Smooth muscle cell (in vitro differentiated cells): ENCODE measurements at regions not wholly inside any gene's neighbourhood (a gene's known extent, or its start where the extent isn't known, plus 50 kb on each side); places are given as distances from the start of the nearest gene placed in this dataset.

Experiments
- DNase-seq: peaks from one replicate; lab custom pipeline; 2025; ENCODE audit not compliant: unreplicated experiment; lab: John Stamatoyannopoulos, UW
- H2AFZ ChIP-seq: fragments of 200-600 bp; sonication (generic); 2 replicates; pipeline ENCODE4 v1.6.0; 2016; ENCODE audit warnings: antibody characterized with exemption, low read depth, mild to moderate bottlenecking
- H3F3A ChIP-seq: fragments of 200-600 bp; sonication (generic); 2 replicates; pipeline ENCODE4 v1.6.0; 2017; ENCODE audit warnings: antibody characterized with exemption, low read depth
- H3K27ac ChIP-seq: fragments of 200-600 bp; sonication (generic); 2 replicates; pipeline ENCODE4 v1.5.1; 2016; ENCODE audit warnings: low read depth, mild to moderate bottlenecking
- H3K27me3 ChIP-seq: fragments of 200-600 bp; sonication (generic); 2 replicates; pipeline ENCODE4 v1.6.1; 2016; ENCODE audit warnings: low read depth, mild to moderate bottlenecking
- H3K36me3 ChIP-seq: fragments of 200-600 bp; sonication (generic); 2 replicates; pipeline ENCODE4 v1.5.1; 2016; ENCODE audit warnings: low read depth
- H3K4me1 ChIP-seq: fragments of 200-600 bp; sonication (generic); 2 replicates; pipeline ENCODE4 v1.5.1; 2016; ENCODE audit warnings: low read depth
- H3K4me2 ChIP-seq: fragments of 200-600 bp; sonication (generic); 2 replicates; pipeline ENCODE4 v1.6.0; 2016; ENCODE audit warnings: mild to moderate bottlenecking
- H3K4me3 ChIP-seq: fragments of 200-600 bp; sonication (generic); 2 replicates; pipeline ENCODE4 v1.5.1; 2016; ENCODE audit warnings: mild to moderate bottlenecking
- H3K79me2 ChIP-seq: fragments of 200-600 bp; sonication (generic); 2 replicates; pipeline ENCODE4 v1.6.0; 2016; ENCODE audit warnings: low read depth, mild to moderate bottlenecking
- H3K9ac ChIP-seq: fragments of 200-600 bp; sonication (generic); 2 replicates; pipeline ENCODE4 v1.6.0; 2016; ENCODE audit warnings: low read depth
- H3K9me3 ChIP-seq: fragments of 200-600 bp; sonication (generic); replicated peaks from 2 replicates; pipeline ENCODE4 v1.5.1; 2016; ENCODE audit warnings: low read depth
- H4K20me1 ChIP-seq: fragments of 200-600 bp; sonication (generic); 2 replicates; pipeline ENCODE4 v1.6.0; 2016; ENCODE audit warnings: low read depth
- WGBS: methylation state at CpG from one replicate; pipeline ENCODE4 v1.1.7; 2016; ENCODE audit warnings: low lambda C conversion rate; 5-methylcytosine and 5-hydroxymethylcytosine counted together
- TF ChIP-seq, protein P1 (sequence below): fragments of 200-600 bp; sonication (generic); IDR thresholded peaks from 2 replicates; pipeline ENCODE4 v1.5.1; 2017; ENCODE audit warnings: borderline replicate concordance, mild to moderate bottlenecking, antibody characterized with exemption; ENCODE audit not compliant: insufficient read depth, poor library complexity, severe bottlenecking

- H3F3A ChIP-seq: peaks cover 8% of the 10 kb centered on the region
- no peaks in the 10 kb centered on the region for H4K20me1 ChIP-seq
- no peaks in the 10 kb centered on the region for H3K36me3 ChIP-seq
- H3K4me1 ChIP-seq: peaks cover 5% of the 10 kb centered on the region
- peak overlapping the region; percentile 93 for H3K27ac ChIP-seq
- 23% methylated on average over 11 of the region's 11 CpGs for WGBS
- TF ChIP-seq, protein P1, sequence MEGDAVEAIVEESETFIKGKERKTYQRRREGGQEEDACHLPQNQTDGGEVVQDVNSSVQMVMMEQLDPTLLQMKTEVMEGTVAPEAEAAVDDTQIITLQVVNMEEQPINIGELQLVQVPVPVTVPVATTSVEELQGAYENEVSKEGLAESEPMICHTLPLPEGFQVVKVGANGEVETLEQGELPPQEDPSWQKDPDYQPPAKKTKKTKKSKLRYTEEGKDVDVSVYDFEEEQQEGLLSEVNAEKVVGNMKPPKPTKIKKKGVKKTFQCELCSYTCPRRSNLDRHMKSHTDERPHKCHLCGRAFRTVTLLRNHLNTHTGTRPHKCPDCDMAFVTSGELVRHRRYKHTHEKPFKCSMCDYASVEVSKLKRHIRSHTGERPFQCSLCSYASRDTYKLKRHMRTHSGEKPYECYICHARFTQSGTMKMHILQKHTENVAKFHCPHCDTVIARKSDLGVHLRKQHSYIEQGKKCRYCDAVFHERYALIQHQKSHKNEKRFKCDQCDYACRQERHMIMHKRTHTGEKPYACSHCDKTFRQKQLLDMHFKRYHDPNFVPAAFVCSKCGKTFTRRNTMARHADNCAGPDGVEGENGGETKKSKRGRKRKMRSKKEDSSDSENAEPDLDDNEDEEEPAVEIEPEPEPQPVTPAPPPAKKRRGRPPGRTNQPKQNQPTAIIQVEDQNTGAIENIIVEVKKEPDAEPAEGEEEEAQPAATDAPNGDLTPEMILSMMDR: no peak
- H2AFZ ChIP-seq: peak overlapping the region; percentile 15
- peak overlapping the region; percentile 32 for H3K4me2 ChIP-seq
- peak; percentile 16 for DNase-seq
- peak overlapping the region; percentile 56 for H3K9ac ChIP-seq
- H3K27me3 ChIP-seq: no peaks in the 10 kb centered on the region
- H3K79me2 ChIP-seq: no peaks in the 10 kb centered on the region
- no peak overlapping the region for H3K4me3 ChIP-seq
- no peaks in the 10 kb centered on the region for H3K9me3 ChIP-seq
Observed at GRCh38 chr4:140308366-140309123, 64.9 kb upstream of the SCOC start.

- H3K4me1 ChIP-seq: peaks cover 5% of the 10 kb centered on the region
Observed at GRCh38 chr4:140305053-140305452, 68.4 kb upstream of the SCOC start.

DNA sequence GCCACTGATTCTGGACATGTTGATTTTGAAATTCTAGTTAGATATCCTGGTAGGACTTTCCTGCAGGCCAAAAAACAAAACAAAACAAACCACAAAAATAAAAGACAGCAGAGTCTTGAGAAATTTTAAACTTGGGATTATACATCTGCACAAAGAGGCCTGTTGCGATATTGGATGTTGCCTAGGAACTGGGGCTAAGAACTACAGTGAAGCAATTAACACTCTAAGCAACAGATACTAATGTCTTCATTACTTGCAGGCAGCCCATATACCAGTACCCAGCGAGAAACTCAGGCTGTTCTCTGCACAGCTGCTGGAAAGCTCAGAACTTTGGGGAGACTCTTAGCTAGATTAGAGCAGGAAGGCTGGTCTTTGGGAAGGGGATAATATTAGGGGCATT is 69.1 kb upstream of the SCOC start:
- Histone ChIP-seq H3K27me3 (no peaks in the 10 kb centered on the region), H3K9ac (no peak overlapping the region), H3K4me3 (no peak overlapping the region), H3K4me1 (peaks cover 1% of the 10 kb centered on the region), H3K27ac (no peak overlapping the region), H2AFZ (no peak overlapping the region), H3K4me2 (no peak overlapping the region), H3K9me3 (no peaks in the 10 kb centered on the region), H3K36me3 (no peaks in the 10 kb centered on the region), H3K79me2 (no peaks in the 10 kb centered on the region), H4K20me1 (no peaks in the 10 kb centered on the region), H3F3A (peaks cover 8% of the 10 kb centered on the region)
- 88% methylated on average over 2 of the region's 2 CpGs for WGBS
- DNase-seq: no peak
- TF ChIP-seq, protein P1: no peak

More at GRCh38 chr4:140305053-140305452, 68.4 kb upstream of the SCOC start:
- Histone ChIP-seq H3K27ac (no peak overlapping the region), H3K4me3 (no peak overlapping the region), H3K36me3 (no peaks in the 10 kb centered on the region), H3K9ac (no peak overlapping the region), H3K27me3 (no peaks in the 10 kb centered on the region), H3K4me2 (no peak overlapping the region), H3K79me2 (no peaks in the 10 kb centered on the region), H2AFZ (no peak overlapping the region), H4K20me1 (no peaks in the 10 kb centered on the region), H3K9me3 (no peaks in the 10 kb centered on the region), H3F3A (peaks cover 8% of the 10 kb centered on the region)
- DNase-seq: no peak
- WGBS: 88% methylated on average over 3 of the region's 3 CpGs
- TF ChIP-seq, protein P1: no peak
